ENCODE measurements at regions not wholly inside any gene's neighbourhood (a gene's known extent, or its start where the extent isn't known, plus 50 kb on each side); places are given as distances from the start of the nearest gene placed in this dataset.

DNA sequence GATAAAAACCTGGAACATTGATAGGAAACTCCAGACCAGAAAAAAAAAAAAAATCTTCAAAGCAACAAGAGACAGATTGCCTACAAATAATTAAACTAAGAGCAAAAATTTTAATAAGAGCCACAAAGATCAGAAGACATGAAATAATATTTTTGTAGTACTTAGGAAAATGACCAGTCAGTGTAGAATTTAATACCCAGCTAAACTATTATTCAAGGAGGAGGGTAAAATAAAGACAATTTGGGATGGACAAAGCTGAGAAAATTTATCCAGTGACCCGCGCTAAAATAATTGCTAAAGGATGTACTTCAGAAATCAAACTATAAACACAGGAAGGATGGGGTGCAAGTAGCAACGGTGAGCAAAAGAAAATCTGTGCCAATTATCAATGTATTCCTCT, 133.2 kb downstream of the AQP9 start:
- no peak for DNase-seq (ENCODE audit: low spot score)

DNA sequence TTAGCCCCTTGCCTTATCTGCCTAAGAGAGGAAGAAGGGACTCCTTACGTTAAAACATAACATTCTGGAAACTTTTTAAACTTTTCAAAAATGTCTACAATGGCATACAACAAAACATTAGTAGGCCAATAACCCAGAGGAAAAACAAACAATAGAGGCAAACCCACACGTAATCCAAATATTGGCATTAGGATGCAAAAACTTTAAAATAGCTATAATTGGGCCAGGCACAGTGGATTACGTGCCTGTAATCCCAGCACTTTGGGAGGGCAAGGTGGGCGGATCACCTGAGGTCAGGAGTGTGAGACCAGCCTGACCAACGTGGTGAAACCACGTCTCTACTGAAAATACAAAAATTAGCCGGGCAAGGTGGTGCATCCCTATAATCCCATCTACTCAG, 134.9 kb downstream of the AQP9 start:
- no peak for DNase-seq (ENCODE audit: low spot score)

DNA sequence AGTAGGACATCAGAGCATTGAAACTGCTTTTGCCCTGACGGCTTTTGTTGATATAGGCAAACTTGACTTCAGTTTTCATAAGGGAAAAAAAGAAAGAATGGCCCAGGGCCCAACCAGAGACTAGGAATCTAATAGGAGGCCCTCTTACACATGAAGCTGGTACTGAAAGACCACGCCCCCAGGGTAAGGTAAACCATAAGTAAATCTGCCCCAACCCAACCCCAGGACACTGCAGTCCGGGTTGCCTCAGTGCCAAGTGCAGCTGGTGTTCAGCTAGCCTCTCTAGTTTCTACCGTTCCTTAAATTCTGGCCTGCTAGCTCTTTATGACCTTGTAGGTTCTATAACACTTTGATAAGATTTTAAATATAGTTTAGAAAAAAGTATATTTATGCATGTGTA, 136.7 kb downstream of the AQP9 start:
- DNase-seq (ENCODE audit: low spot score): no peak

DNA sequence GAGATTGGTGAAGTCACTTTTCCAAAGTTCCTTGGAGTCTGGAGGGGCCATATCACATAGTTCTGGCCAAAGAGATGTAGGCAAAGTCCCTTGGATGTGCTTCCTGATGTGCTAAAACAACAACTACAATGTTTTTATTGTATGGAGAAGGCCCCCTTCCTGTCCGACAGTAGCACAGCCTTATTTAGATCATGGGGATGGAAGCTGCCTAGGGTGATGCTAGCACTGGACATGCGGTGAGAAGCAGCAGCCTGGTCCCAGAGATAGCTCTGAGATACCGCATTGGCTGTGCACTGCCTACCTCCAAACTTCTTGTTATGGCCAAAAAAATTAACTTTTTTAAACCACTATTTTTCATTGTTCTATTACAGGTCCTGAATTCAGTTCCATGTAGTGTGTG, 137.6 kb downstream of the AQP9 start:
- no peak for DNase-seq (ENCODE audit: low spot score)

DNA sequence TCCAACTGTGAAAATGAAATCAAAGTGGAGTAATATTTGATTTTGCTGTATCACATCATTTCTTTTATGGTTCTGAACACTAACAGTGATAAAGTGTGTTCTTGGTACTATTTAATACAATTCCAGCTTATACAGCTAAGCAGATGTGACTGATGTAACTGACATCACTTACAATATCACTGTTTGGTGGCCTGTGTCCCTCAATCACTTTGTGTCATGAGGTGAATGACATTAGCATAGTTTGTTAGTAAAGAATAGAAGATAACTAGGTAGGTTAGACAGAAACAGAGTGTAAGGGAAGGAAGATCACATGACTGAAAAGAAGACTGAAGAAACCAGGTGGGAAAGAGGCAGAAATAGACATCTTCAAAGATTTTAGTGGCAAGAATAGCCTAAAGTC, 138.7 kb downstream of the AQP9 start:
- no peak for DNase-seq (ENCODE audit: low spot score)

DNA sequence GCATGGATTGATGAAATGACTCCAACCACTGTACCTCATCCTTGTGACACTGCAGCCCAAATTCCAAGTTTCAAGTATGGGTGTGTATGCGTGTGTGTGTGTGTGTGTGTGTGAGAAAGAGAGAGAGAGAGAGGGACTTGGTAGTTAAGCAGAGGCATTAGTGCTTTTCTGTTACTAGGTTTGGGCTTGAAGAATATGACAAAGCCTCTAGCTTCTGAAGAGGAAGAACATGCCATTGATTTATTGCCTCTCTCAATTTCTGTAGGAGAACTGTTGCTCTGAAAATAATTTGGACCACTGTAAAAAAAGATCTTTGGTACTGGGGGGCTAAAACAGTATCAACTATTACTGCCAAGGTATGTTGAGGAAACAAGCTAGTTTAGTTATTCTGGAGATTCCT, 139.2 kb downstream of the AQP9 start:
- DNase-seq (ENCODE audit: low spot score): no peak

DNA sequence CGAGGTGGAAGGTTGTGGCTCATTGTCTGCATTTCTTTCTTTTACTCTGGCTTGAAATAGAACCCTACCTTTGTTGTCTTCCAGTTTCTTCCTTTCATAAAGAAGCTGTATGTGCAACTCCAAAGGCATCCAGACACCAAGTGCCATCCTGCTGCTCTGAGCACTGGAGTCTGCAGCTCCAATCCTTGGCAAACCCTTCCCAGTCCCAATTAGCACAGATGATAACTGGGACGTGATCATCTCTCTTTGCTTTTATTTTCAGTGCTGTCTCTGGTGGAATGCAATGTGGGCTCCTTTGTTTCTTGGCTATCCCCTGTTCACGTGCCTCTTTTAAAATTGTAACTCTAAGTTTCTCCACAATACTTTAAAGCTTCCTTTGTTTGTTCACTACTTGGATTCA, 140.9 kb downstream of the AQP9 start:
- no peak for DNase-seq (ENCODE audit: low spot score)

DNA sequence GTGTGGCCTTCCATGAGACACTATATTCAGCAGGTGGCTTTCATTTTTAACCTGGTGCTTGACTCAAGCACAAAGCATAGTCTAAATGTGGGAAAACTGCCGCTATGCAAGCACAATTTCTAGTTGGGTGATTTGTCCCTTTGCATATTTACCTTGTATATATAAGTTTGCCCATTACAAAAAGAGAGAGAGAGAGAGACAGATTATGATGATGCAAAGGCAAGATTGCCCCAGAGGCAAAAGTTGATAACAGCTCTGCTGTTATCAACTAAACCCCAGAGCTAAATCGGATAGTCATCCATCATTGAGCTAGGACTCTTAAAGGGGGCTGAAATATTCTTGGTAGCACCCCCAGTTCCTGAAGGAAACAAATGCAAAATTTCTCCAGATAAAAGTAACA, 141.5 kb downstream of the AQP9 start:
- DNase-seq (ENCODE audit: low spot score): no peak

DNA sequence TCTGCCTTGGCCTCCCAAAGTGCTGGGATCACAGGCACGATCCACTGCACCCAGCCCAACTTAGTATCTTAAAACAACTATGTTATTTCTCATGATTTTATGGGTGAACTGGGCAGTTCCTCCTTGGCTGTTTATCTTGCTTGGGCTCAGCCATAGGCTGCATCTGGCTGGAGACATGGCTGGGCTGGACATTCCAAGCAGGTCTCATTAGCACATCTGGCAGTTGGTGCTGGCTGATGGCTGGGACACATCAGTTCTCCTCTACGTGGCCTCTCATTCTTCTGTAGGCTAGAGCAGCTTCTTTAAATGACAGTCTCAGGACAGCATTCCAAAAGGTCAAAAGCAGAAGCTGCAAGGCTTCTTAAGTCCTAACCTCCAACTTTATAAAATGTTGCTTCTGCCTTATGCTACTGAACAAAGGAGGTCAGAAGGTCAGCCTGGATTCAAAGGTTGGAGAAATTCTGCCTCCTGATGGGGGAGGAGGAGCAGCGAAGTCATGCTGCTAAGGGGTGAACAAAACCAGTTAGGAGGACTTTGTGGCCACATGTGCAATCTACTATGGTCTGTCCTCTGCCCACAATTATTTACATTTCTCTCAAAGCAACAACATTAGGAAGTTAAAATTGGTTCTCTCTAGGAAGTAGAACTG, 144.0 kb downstream of the AQP9 start:
- no peak for DNase-seq (ENCODE audit: low spot score)

DNA sequence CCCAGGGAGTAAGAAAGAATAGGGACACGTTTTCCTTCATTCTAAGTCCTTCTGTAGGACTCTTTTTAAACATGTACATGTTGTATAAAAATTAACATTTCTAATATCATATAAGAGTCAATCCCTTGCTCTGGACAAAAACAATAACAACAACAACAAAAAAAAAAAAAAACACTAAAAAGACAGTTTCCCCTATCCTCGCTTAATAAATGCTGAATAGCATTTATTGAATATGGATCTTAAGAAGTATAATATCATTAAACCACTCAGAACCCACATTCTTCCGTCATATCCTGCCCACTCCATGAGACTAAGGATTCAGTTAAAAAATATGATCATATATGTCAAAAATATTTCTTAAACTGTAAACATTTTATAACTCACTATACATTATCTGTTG, 145.1 kb downstream of the AQP9 start:
- no peak for DNase-seq (ENCODE audit: low spot score)

DNA sequence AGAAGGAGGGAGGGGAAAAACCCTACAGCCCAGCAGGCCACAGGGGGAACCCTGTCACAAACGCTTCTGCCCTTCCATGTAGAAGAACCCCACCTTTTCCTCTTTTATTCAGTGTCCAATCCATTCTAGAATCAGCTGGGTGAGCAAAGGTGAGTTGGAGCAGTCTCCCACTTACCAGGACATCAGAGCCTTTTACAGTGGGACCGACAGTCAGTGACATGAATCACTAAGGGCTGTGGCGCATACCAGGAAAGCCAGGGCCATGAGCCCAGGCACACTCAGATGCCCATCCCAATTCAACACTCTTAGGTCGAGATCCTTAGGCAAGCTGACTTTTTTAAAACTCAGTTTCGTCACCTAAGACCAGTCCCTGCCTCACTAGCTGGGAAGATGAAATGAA, 146.1 kb downstream of the AQP9 start:
- DNase-seq (ENCODE audit: low spot score): no peak

DNA sequence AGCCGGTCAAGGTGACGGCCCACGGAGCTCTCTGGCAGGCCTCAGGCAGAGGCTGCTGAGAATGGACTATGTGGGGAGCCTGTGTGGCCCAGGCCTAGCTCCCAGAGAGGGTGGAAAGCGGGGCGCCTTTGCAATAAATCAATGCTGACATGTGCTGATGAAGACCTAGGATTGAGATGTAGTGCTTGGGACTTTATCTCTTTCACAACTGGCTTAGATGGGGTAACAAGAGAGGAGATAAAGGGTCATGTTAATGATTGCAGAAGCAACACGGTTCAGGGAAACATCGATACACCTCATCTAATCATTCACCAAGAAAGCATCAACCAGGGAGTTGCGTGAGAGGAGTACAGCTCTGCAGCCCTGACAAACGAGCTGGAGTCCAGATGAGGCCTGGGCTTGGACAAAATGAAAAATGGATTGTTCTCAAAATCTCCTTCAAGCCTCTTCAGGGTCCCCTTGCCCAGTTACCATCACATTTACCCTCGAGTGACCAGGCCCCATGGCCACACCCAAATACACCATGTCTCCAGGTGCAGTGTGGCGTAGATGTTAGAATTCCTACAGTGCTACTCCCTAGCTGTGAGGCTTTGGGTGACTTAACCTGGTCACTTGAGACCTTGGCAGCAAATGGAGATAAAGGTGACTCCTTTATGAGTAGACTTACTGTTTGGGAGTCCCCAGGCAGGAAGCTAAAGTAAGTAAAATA, 146.4 kb upstream of the LIPC start:
- no peak for DNase-seq (ENCODE audit: low spot score)

DNA sequence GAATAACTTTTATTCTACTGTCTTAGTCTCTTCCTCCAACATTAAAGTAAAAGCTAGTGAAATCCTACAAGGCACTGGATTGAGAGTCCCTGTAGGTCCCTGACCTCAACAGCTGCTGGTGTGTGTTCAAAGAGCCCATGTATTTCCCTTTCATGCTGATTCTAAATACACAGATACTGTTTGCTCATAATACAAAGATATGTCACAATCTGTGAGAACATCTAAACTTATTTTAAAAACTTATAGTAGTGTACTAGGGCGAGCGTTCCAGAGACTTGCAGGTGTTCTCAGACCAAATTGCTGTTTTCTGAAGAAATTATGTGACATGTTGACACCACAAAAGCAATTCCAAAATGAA, 145.9 kb upstream of the LIPC start:
- DNase-seq (ENCODE audit: low spot score): no peak

DNA sequence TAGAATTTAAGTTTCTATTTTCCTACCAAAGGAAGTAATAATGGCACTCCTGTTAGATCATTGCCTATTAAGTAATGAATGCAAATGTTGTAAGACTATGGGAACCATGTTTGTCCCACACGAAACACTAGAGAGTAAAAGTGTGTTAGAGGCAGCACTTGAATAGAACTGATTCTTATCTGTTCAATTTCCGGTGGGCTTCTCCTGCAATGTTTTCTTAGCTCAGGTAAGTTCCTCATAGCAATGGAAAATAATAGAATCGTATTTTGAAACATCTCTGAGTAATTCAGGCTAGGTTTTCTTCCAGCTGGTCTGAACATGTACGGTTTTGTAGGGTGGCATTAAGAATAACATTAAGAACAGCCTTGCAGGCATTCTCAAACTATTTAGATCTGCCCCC, 145.3 kb upstream of the LIPC start:
- DNase-seq (ENCODE audit: low spot score): no peak

DNA sequence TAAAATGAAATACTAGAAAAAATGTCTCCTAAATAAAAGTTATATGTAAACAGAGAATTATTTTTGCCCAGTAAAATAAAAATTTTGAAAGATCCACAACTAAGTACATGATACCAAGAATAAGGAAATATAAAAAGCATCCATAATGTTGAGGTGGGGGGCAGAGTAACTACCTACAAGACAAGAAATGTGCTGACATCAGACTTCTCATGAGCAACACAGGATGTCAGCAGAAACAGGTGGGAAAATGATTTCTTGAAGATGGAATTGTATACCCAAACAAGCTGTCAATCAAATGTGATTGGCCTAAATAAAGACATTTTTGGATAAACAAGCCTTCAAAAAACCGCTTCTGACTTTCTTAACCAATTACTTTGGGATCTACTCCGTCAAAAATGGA, 143.9 kb upstream of the LIPC start:
- DNase-seq (ENCODE audit: low spot score): no peak

DNA sequence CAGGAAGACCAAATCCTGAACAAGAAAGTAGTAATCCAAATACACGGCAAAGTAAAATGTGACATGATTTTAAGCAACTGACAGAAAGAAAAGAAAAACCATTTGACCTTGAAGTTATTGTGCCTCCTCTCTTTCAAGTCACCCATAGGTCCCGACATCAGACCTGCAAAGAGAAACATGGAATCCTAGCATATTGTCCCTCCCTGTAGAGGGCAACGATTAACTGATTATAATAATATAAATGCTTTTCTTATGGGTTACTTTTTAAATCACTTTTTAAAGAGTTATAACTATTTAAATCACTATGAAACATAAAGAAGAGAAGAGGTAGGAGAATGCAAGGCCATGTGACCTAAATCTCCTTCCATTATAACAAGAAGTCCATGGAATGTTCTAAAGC, 143.2 kb upstream of the LIPC start:
- no peak for DNase-seq (ENCODE audit: low spot score)

DNA sequence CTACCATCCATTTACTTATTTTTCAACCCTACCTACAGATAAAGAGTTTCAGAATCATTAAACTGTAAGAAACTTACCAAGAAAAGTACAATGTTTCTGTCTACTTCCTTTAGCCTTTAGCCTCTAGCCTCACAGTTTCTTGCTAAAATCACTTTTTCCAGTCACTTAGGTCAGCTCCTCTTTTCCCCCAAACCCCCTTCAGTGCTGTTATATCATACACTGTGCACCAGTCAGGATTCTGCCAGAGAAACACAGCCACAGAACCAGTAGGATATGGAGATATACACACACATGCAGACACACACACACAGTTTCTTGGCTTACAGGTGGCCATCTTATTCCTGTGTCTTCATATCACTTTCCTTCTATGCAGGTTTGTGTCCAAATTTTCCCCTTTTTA, 139.9 kb upstream of the LIPC start:
- no peak for DNase-seq (ENCODE audit: low spot score)

DNA sequence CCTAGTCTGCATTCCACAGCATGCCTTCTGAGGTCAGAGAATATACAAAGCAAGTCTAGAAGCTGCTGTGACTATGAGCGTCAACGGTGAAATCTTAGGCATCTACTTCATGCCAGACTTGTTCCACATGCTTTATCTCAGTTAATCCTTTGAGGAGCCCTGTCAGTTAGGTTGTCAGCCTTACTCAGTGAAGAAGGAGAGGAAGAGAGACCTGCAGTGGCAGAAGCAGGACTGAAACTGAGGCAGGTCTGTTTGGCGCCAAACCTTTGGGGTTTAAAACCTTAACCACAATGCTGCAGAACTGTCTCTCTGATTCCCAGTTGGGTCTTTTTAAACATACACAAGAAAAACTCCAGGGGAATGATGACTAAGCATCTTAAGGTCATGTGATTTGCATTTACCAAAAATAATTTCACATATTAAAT, 139.0 kb upstream of the LIPC start:
- no peak for DNase-seq (ENCODE audit: low spot score)

DNA sequence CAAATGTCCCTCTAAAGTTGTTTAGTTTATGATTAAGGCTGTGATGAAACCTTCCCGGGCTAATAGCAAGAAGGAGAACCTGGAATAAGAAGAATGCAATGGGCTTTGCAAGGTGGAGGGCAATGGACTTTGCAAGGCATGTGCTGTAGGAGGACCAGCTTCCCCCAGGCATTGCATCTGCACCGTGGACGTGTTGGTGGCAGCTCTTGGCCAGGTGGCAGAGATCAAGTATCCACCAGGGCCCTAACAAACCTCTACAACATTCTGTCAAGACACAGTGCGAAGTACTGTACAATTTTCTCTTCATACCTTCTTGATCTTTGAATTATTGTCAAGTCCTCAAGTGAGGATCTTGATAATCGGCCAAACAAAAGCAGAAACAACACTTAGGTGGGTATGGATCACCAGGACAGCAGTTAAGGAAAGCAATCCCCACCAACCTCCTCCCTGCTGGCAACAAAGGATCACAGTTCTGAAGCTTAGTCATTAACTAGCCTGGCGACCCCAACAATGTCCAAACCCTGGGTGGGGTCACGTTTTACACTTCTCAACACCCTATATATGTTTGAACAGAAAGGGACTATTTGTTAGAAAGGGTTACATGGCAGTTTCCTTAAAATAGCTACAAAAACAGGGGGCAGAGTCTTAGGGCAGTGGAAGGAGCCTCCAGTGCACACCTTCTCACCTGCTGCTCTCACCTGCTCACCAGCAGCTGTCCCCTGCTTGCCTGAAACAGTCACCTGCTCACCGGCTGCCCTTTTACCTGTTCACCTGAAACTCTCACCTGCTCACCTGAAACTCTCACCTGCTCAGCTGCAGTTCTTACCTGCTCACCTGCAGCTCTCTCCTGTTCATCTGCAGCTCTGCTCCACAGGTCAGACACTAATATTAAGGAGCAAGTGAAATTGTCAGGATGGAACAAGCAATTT, 137.9 kb upstream of the LIPC start:
- no peak for DNase-seq (ENCODE audit: low spot score)

DNA sequence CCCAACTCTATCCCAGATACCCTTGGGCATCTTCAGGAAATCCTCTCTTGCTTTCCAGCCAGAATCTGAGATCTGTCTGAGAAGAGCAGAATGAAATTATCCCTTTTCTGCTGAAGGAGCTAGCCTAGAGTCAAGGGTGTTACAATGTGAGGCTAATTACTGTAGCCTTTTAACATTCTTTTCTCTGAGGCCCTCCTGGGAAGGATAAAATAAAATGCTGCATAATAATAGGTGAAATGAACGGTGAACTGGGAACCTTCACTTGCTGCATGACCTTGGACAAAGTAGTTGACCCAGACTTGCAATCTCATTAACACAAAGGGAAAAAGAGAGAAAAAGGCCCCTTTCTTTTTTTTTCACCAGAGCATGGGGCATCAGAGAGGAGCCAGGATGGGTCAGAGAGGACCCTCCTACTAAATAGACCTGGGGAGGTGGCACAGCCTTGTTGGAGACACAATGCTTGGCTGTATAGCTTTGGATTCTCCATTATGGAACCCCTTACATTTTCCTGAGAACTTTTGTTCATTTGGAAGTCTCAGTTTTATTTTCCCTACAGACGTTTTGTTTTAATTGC, 137.0 kb upstream of the LIPC start:
- no peak for DNase-seq (ENCODE audit: low spot score)

DNA sequence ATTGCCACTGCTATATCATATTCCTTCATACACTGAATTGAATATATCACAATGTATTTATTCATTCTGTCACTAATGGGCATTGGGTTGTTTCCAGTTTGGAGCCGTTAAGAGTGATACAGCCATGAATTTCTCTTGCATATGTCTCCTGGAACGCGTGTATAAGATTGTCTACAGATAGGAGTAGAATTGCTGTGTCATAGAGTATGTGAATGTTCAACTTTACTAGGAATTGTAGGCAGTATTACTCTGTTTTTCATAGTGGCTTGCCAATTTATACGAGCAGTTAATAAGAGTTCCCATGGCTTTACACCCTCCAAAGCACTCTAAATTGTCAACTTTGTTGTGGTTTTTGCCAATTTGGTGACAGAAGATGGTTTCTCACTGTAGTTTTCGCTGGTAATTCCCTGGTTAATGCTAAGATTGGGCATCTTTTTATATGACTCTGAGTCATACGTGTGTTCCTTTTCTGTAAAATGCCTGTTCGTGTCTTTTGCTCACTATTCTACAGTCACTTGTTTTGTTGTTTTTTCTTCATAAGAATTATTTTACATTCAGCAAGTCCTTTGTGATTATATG, 136.1 kb upstream of the LIPC start:
- no peak for DNase-seq (ENCODE audit: low spot score)

DNA sequence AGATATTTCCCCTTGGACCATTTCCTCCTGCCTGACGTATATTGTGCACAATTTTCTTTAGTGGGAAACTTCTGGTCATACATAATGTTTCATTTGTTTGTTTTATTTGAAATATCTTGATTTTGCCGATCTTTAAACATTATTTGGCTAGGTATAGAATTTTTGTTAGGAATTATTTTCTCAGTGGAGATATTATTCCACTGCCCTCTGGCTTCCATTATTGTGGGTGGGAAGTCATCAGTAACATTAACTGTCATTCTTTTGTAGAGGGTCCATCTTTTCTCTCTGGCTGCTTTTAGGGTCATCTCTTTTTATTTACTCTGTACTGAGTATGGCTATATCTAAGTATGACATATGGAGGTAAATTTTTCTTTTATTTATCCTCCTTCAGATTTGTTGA, 135.5 kb upstream of the LIPC start:
- DNase-seq (ENCODE audit: low spot score): no peak

Data from ureter (tissue), 1 donor.